K562 (cell line): ENCODE measurements at regions not wholly inside any gene's neighbourhood (a gene's known extent, or its start where the extent isn't known, plus 50 kb on each side); places are given as distances from the start of the nearest gene placed in this dataset.

ENCODE experiments used
- ATAC-seq: fragments of 200-7000 bp; cut with Tn5 transposase; 3 replicates; pipeline ENCODE4 v1.9.1; 2020; ENCODE audit warnings: moderate library complexity
- BruUV-seq: library from RNA; stranded (reverse); fragments of 400-500 nt; replicated peaks from 2 replicates; lab custom pipeline; 2021; lab: Mats Ljungman, UMichigan
- CTCF ChIA-PET: fragments of 300-600 bp; formaldehyde crosslinking; extraction: SDS; loops from one replicate; lab custom pipeline; 2021; ENCODE audit warnings: low intra/inter-chr PET ratio; lab: Yijun Ruan, JAX
- POLR2A ChIA-PET: fragments of 300-600, 350-650 bp; sonication (Branson Sonifier 250); formaldehyde crosslinking; extraction: SDS; loops from one replicate; lab custom pipeline; 2021; ENCODE audit warnings: antibody characterized with exemption, inconsistent platforms; lab: Yijun Ruan, JAX
- DNase-seq, 4 experiments: peaks; one replicate each; pipeline versions ENCODE4 v3.0.0 to v3.0.0-alpha.2; 2011 to 2018; ENCODE audit warnings: low spot score in 3 of 4, mixed read lengths in 3 of 4; ENCODE audit errors: extremely low read depth in 1 of 4
- FAIRE-seq: peaks from 2 replicates; lab custom pipeline; 2011; peaks lifted over from hg19 to GRCh38; lab: Jason Lieb, UNC
- H2AFZ ChIP-seq: 2 replicates; pipeline ENCODE4 v1.6.0; 2011; ENCODE audit warnings: low read depth, low read length, control low read depth, inconsistent platforms
- H3K27ac ChIP-seq: fragments of 200-600 bp; 3 replicates; pipeline ENCODE4 v1.8.0; 2011; ENCODE audit warnings: low read depth, mild to moderate bottlenecking, control low read depth, inconsistent platforms, low read length, moderate library complexity, mixed read lengths; ENCODE audit errors: extremely low read depth
- H3K27me3 ChIP-seq, 2 experiments: fragments of 300-600 bp in 1 of 2; 2 replicates in 1 of 2; 3 replicates in 1 of 2; pipeline versions ENCODE4 v1.6.0 to v1.8.0; 2011; ENCODE audit warnings: inconsistent platforms in 2 of 2, low read length in 2 of 2, mild to moderate bottlenecking in 1 of 2, mixed read lengths in 1 of 2, moderate library complexity in 1 of 2; ENCODE audit not compliant: control insufficient read depth in 2 of 2, insufficient read depth in 2 of 2
- H3K36me3 ChIP-seq: fragments of 300-600 bp; 3 replicates; pipeline ENCODE4 v1.8.0; 2011; ENCODE audit warnings: mild to moderate bottlenecking, low read length, inconsistent platforms; ENCODE audit not compliant: control insufficient read depth, insufficient read depth
- H3K4me1 ChIP-seq, 2 experiments: fragments of 200-600 bp in 1 of 2; replicated peaks in 1 of 2; 2 replicates in 1 of 2; 3 replicates in 1 of 2; pipeline versions ENCODE4 v1.5.1 to v1.8.0; 2011; ENCODE audit warnings: inconsistent platforms in 2 of 2, low read length in 2 of 2, mild to moderate bottlenecking in 1 of 2, mixed read lengths in 1 of 2, moderate library complexity in 1 of 2; ENCODE audit not compliant: control insufficient read depth in 2 of 2, insufficient read depth in 2 of 2
- H3K4me2 ChIP-seq: 2 replicates; pipeline ENCODE4 v1.6.1; 2011; ENCODE audit warnings: low read length, control low read depth, inconsistent platforms, mixed read lengths; ENCODE audit not compliant: insufficient read depth
- H3K4me3 ChIP-seq: fragments of 200-600 bp; sonication (generic), shearing (Covaris generic); 2 replicates; pipeline ENCODE4 v1.5.1; 2016; ENCODE audit warnings: control low read depth, inconsistent platforms
- H3K79me2 ChIP-seq: fragments of 200-600 bp; 3 replicates; pipeline ENCODE4 v1.8.0; 2011; ENCODE audit warnings: low read length, inconsistent platforms; ENCODE audit not compliant: control insufficient read depth, insufficient read depth
- H3K9ac ChIP-seq, 2 experiments: 2 replicates each; pipeline versions ENCODE4 v1.6.0 to v1.6.1; 2011; ENCODE audit warnings: low read depth in 2 of 2, low read length in 2 of 2, control low read depth in 1 of 2, inconsistent platforms in 1 of 2, mild to moderate bottlenecking in 1 of 2, mixed read lengths in 1 of 2; ENCODE audit not compliant: insufficient read depth in 1 of 2
- H3K9me1 ChIP-seq: one replicate; pipeline ENCODE4 v1.6.0; 2011; ENCODE audit warnings: inconsistent platforms, mild to moderate bottlenecking, low read length, moderate library complexity; ENCODE audit not compliant: control insufficient read depth, insufficient read depth
- H3K9me3 ChIP-seq: replicated peaks from 2 replicates; pipeline ENCODE4 v1.5.1; 2011; ENCODE audit warnings: low read depth, low read length, inconsistent platforms; ENCODE audit not compliant: control insufficient read depth, insufficient read depth
- H4K20me1 ChIP-seq: replicated peaks from 2 replicates; pipeline ENCODE4 v1.6.1; 2011; ENCODE audit warnings: low read length, inconsistent platforms, mixed read lengths; ENCODE audit not compliant: control insufficient read depth, insufficient read depth
- KHSRP ChIP-seq: fragments of 450-650 bp; IDR thresholded peaks from 2 replicates; pipeline ENCODE4 v1.6.1; 2017
- OTX1 ChIP-seq: fragments of 450-650 bp; formaldehyde crosslinking; IDR thresholded peaks from 2 replicates; pipeline ENCODE4 v1.4.0; 2022; ENCODE audit warnings: mild to moderate bottlenecking
- PRPF4 ChIP-seq: fragments of 200-400 bp; formaldehyde crosslinking; IDR thresholded peaks from one replicate; pipeline ENCODE4 v1.6.1; 2017; ENCODE audit warnings: low read length, low read depth, mild to moderate bottlenecking; ENCODE audit not compliant: insufficient read depth, poor library complexity, severe bottlenecking
- RNF2 ChIP-seq: sonication (generic); IDR thresholded peaks from 2 replicates; pipeline ENCODE4 v1.6.1; 2016
- SMARCA4 ChIP-seq: fragments of 450-650 bp; IDR thresholded peaks from 2 replicates; pipeline ENCODE4 v1.6.1; 2016
- YBX1 ChIP-seq: fragments of 450-650 bp; IDR thresholded peaks from 2 replicates; pipeline ENCODE4 v1.7.1; 2016; ENCODE audit warnings: mild to moderate bottlenecking
- ZNF3 ChIP-seq: fragments of 250-450 bp; sonication (Bioruptor Pico); IDR thresholded peaks from 2 replicates; pipeline ENCODE4 v1.5.0; 2021; ENCODE audit warnings: mild to moderate bottlenecking, moderate library complexity
- ZNF717 ChIP-seq: fragments of 250-450 bp; sonication (Bioruptor Pico); IDR thresholded peaks from 2 replicates; pipeline ENCODE4 v1.5.0; 2021
- ZNF79 ChIP-seq: fragments of 250-450 bp; sonication (Bioruptor Pico); IDR thresholded peaks from 2 replicates; pipeline ENCODE4 v1.4.0; 2020; ENCODE audit warnings: low read depth, mild to moderate bottlenecking, moderate library complexity
- WGBS: fragments of 100-300 bp; shearing (Covaris generic); methylation state at CpG from one replicate; pipeline ENCODE4 v1.1.6; 2016; ENCODE audit warnings: low coverage, mixed read lengths; ENCODE audit not compliant: insufficient coverage; ENCODE audit errors: missing lambda C conversion rate; 5-methylcytosine and 5-hydroxymethylcytosine counted together
- in situ Hi-C: fragments of 300-500 bp; cut with MboI; formaldehyde crosslinking; loops from 4 replicates; pipeline ENCODE4 v1.15.0; 2018; ENCODE audit warnings: inconsistent platforms, mixed read lengths
- intact Hi-C: fragments of 100-400 bp; cut with micrococcal nuclease; formaldehyde crosslinking; loops from 2 replicates; pipeline ENCODE4 v1.14.2; 2022
- TF ChIP-seq, protein P1 (sequence below): fragments of 250-450 bp; sonication (Bioruptor Pico); IDR thresholded peaks from 2 replicates; pipeline ENCODE4 v1.4.0; 2020; ENCODE audit warnings: borderline replicate concordance
- TF ChIP-seq, protein P2 (sequence below): fragments of 450-650 bp; formaldehyde crosslinking; conservative IDR thresholded peaks from 2 replicates; pipeline ENCODE4 v1.4.0; 2022; ENCODE audit warnings: mild to moderate bottlenecking, missing genetic modification characterization
- TF ChIP-seq, protein P3 (sequence below): fragments of 450-650 bp; IDR thresholded peaks from 2 replicates; pipeline ENCODE4 v1.7.0; 2016; ENCODE audit warnings: borderline replicate concordance
- TF ChIP-seq, protein P4 (sequence below): fragments of 250-450 bp; sonication (Bioruptor Pico); IDR thresholded peaks from 2 replicates; pipeline ENCODE4 v1.8.0; 2022; ENCODE audit warnings: moderate library complexity, mild to moderate bottlenecking, inconsistent platforms
- TF ChIP-seq, protein P5 (sequence below): sonication (generic); formaldehyde crosslinking; IDR thresholded peaks from 2 replicates; pipeline ENCODE4 v1.9.0; 2022; ENCODE audit warnings: mild to moderate bottlenecking, missing genetic modification reagents

DNA sequence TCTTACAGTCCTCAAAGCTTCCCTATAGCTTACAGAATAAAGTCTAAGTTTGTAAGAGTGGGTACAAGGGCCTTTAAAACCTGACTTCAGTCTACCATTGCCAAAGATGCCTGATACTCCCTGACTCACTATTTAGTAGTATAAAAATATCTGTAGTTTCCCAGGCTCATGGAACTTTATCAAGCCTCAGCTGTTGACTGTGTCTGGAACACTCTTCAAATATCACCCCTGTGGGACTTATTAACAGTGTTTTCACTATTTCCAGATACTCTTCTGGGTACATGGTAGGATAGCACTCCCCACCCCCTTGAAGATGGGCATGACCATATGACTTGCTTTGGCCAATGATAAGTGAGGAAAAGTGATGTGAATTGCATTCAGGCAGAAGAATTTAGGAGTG, 105.3 kb upstream of the TENT5A start (continued):
- TF ChIP-seq, protein P1, sequence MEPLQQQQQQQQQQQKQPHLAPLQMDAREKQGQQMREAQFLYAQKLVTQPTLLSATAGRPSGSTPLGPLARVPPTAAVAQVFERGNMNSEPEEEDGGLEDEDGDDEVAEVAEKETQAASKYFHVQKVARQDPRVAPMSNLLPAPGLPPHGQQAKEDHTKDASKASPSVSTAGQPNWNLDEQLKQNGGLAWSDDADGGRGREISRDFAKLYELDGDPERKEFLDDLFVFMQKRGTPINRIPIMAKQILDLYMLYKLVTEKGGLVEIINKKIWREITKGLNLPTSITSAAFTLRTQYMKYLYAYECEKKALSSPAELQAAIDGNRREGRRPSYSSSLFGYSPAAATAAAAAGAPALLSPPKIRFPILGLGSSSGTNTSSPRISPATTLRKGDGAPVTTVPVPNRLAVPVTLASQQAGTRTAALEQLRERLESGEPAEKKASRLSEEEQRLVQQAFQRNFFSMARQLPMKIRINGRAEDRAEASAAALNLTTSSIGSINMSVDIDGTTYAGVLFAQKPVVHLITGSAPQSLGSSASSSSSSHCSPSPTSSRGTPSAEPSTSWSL (CRISPR knock-in tag) = no peak
- TF ChIP-seq ZNF3 (CRISPR knock-in tag) = no peak
- no peak for TF ChIP-seq ZNF79 (CRISPR knock-in tag)
- TF ChIP-seq KHSRP = no peak

DNA sequence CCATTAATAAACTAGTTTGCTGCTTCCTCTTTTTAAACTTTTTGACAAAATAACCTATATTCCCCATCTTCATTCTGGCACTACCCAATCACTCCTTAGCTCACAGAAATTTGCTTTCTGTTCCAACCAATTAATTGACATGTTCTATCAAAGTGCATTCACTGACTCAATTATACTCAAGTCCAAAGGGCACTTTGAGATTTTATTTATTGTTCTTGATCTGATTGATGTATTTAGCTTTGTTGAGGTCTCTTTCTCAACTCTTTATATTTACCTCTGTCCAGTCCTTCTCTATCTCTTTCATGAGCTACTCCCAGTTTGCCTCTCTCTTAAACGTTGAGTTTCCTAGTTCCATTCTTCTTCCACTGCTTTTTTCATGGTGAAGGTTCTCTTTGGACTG, 104.4 kb upstream of the TENT5A start:
- Histone ChIP-seq H3K27me3 (no peaks in the 10 kb centered on the region), H3K36me3 (no peaks in the 10 kb centered on the region), H3K9ac (no peak overlapping the region), H4K20me1 (no peaks in the 10 kb centered on the region), H3K9me3 (no peaks in the 10 kb centered on the region), H3K9me1 (no peaks in the 10 kb centered on the region), H3K4me1 (no peaks in the 10 kb centered on the region), H3K4me2 (no peak overlapping the region), H3K27ac (no peak overlapping the region), H3K4me3 (no peak overlapping the region), H2AFZ (no peak overlapping the region)
- WGBS = 0% methylated on average over 1 of the region's 1 CpG
- intact Hi-C loops = no loop called here
- BruUV-seq = no TSS peak
- in situ Hi-C loops = no loop called here
- FAIRE-seq (no peak), DNase-seq (no peak), ATAC-seq (no peak)
- POLR2A ChIA-PET = no interaction called here
- CTCF ChIA-PET = no interaction called here
- TF ChIP-seq RNF2 (no peak), ZNF717 (CRISPR knock-in tag) (no peak), YBX1 (no peak), OTX1 (no peak), SMARCA4 (no peak), PRPF4 (no peak)
- TF ChIP-seq, protein P2, sequence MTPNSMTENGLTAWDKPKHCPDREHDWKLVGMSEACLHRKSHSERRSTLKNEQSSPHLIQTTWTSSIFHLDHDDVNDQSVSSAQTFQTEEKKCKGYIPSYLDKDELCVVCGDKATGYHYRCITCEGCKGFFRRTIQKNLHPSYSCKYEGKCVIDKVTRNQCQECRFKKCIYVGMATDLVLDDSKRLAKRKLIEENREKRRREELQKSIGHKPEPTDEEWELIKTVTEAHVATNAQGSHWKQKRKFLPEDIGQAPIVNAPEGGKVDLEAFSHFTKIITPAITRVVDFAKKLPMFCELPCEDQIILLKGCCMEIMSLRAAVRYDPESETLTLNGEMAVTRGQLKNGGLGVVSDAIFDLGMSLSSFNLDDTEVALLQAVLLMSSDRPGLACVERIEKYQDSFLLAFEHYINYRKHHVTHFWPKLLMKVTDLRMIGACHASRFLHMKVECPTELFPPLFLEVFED (CRISPR knock-in tag) = no peak
- TF ChIP-seq, protein P3, sequence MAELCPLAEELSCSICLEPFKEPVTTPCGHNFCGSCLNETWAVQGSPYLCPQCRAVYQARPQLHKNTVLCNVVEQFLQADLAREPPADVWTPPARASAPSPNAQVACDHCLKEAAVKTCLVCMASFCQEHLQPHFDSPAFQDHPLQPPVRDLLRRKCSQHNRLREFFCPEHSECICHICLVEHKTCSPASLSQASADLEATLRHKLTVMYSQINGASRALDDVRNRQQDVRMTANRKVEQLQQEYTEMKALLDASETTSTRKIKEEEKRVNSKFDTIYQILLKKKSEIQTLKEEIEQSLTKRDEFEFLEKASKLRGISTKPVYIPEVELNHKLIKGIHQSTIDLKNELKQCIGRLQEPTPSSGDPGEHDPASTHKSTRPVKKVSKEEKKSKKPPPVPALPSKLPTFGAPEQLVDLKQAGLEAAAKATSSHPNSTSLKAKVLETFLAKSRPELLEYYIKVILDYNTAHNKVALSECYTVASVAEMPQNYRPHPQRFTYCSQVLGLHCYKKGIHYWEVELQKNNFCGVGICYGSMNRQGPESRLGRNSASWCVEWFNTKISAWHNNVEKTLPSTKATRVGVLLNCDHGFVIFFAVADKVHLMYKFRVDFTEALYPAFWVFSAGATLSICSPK = no peak
- TF ChIP-seq, protein P4, sequence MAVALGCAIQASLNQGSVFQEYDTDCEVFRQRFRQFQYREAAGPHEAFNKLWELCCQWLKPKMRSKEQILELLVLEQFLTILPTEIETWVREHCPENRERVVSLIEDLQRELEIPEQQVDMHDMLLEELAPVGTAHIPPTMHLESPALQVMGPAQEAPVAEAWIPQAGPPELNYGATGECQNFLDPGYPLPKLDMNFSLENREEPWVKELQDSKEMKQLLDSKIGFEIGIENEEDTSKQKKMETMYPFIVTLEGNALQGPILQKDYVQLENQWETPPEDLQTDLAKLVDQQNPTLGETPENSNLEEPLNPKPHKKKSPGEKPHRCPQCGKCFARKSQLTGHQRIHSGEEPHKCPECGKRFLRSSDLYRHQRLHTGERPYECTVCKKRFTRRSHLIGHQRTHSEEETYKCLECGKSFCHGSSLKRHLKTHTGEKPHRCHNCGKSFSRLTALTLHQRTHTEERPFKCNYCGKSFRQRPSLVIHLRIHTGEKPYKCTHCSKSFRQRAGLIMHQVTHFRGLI (CRISPR knock-in tag) = no peak
- TF ChIP-seq, protein P5, sequence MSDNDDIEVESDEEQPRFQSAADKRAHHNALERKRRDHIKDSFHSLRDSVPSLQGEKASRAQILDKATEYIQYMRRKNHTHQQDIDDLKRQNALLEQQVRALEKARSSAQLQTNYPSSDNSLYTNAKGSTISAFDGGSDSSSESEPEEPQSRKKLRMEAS (CRISPR knock-in tag) = no peak
- TF ChIP-seq, all 486 proteins: peak for 0
- no peaks in the 10 kb centered on the region for H3K79me2 ChIP-seq
